SK-N-MC (cell line): ENCODE measurements at regions not wholly inside any gene's neighbourhood (a gene's known extent, or its start where the extent isn't known, plus 50 kb on each side); places are given as distances from the start of the nearest gene placed in this dataset.

Source experiments
- EZH2 ChIP-seq: fragments of 200-600 bp; sonication (generic); IDR thresholded peaks from one replicate; pipeline ENCODE4 v1.6.1; 2017; ENCODE audit warnings: antibody characterized with exemption
- FOXP2 ChIP-seq: optimal IDR thresholded peaks from 2 replicates; pipeline ENCODE3; 2011; ENCODE audit warnings: mild to moderate bottlenecking, moderate library complexity; ENCODE audit not compliant: insufficient read depth; ENCODE audit errors: extremely low read length, control extremely low read depth
- POLR2AphosphoS5 ChIP-seq: IDR thresholded peaks from 2 replicates; pipeline ENCODE4 v1.6.1; 2012; ENCODE audit warnings: mild to moderate bottlenecking, low read depth, low read length, borderline replicate concordance

GRCh38 chr9:26662476-26662875, 230.1 kb downstream of the CAAP1 start:
- no peak for TF ChIP-seq POLR2AphosphoS5
- TF ChIP-seq EZH2, result no peak
- TF ChIP-seq FOXP2, result no peak
